HUDEP-2 (cell line): ENCODE measurements at regions not wholly inside any gene's neighbourhood (a gene's known extent, or its start where the extent isn't known, plus 50 kb on each side); places are given as distances from the start of the nearest gene placed in this dataset.

ENCODE experiments used
- DNase-seq, 76 experiments: peaks; one replicate each; lab custom pipeline; 2025; ENCODE audit not compliant: unreplicated experiment in 76 of 76; lab: John Stamatoyannopoulos, UW

GRCh38 chr11:112794331-112794846 lies 166.8 kb upstream of the NCAM1 start:
- no peak for DNase-seq

- peak in 27 of 76 experiments; percentile 0 to 52 (median 13) for DNase-seq
These were observed 165.9 kb upstream of the NCAM1 start for GRCh38 chr11:112795142-112795815.

GRCh38 chr11:112795911-112796649 lies 165.1 kb upstream of the NCAM1 start:
- DNase-seq, result no peak

GRCh38 chr11:112797092-112797491 lies 164.1 kb upstream of the NCAM1 start:
- no peak for DNase-seq

GRCh38 chr11:112797648-112798293 lies 163.4 kb upstream of the NCAM1 start:
- peak in 13 of 76 experiments; percentile 1 to 28 (median 9) for DNase-seq

GRCh38 chr11:112801025-112801816 lies 160.0 kb upstream of the NCAM1 start:
- DNase-seq, result no peak

GRCh38 chr11:112801817-112802088 lies 159.5 kb upstream of the NCAM1 start:
- DNase-seq, result no peak

GRCh38 chr11:112805658-112806057 lies 155.6 kb upstream of the NCAM1 start:
- DNase-seq, result no peak

GRCh38 chr11:112806256-112806655 lies 155.0 kb upstream of the NCAM1 start:
- no peak for DNase-seq

GRCh38 chr11:112806876-112807275 lies 154.3 kb upstream of the NCAM1 start:
- DNase-seq, result no peak

GRCh38 chr11:112809429-112809828 lies 151.8 kb upstream of the NCAM1 start:
- DNase-seq, result no peak

- no peak for DNase-seq
These were observed 150.3 kb upstream of the NCAM1 start for GRCh38 chr11:112810951-112811350.

- DNase-seq, result no peak
These were observed 149.4 kb upstream of the NCAM1 start for GRCh38 chr11:112811783-112812182.

GRCh38 chr11:112812729-112813128 lies 148.5 kb upstream of the NCAM1 start:
- DNase-seq, result no peak

GRCh38 chr11:112814168-112814567 lies 147.1 kb upstream of the NCAM1 start:
- DNase-seq, result no peak

- no peak for DNase-seq
These were observed 143.8 kb upstream of the NCAM1 start for GRCh38 chr11:112817376-112817775.

- DNase-seq, result no peak
These were observed 138.5 kb upstream of the NCAM1 start for GRCh38 chr11:112822478-112823274.

- DNase-seq, result no peak
These were observed 135.2 kb upstream of the NCAM1 start for GRCh38 chr11:112826026-112826425.

- DNase-seq, result no peak
These were observed 134.4 kb upstream of the NCAM1 start for GRCh38 chr11:112826788-112827187.

- DNase-seq, result no peak
These were observed 132.8 kb upstream of the NCAM1 start for GRCh38 chr11:112828421-112828820.
